AG10803 (cell line): ENCODE measurements at regions not wholly inside any gene's neighbourhood (a gene's known extent, or its start where the extent isn't known, plus 50 kb on each side); places are given as distances from the start of the nearest gene placed in this dataset.

Experiments
- DNase-seq: peaks from one replicate; pipeline ENCODE4 v3.0.0; 2010; ENCODE audit warnings: low read depth
- H3K4me3 ChIP-seq: 2 replicates; pipeline ENCODE4 v1.5.1; 2011; ENCODE audit warnings: mild to moderate bottlenecking, low read length, control low read depth
- CTCF ChIP-seq: conservative IDR thresholded peaks from 2 replicates; pipeline ENCODE4 v1.5.1; 2011; ENCODE audit warnings: mild to moderate bottlenecking, low read length, control low read depth, inconsistent platforms

GRCh38 chr12:107501681-107502080, 183.9 kb upstream of the PWP1 start:
- DNase-seq: no peak
- no peak for TF ChIP-seq CTCF
- H3K4me3 ChIP-seq: no peak overlapping the region

DNA sequence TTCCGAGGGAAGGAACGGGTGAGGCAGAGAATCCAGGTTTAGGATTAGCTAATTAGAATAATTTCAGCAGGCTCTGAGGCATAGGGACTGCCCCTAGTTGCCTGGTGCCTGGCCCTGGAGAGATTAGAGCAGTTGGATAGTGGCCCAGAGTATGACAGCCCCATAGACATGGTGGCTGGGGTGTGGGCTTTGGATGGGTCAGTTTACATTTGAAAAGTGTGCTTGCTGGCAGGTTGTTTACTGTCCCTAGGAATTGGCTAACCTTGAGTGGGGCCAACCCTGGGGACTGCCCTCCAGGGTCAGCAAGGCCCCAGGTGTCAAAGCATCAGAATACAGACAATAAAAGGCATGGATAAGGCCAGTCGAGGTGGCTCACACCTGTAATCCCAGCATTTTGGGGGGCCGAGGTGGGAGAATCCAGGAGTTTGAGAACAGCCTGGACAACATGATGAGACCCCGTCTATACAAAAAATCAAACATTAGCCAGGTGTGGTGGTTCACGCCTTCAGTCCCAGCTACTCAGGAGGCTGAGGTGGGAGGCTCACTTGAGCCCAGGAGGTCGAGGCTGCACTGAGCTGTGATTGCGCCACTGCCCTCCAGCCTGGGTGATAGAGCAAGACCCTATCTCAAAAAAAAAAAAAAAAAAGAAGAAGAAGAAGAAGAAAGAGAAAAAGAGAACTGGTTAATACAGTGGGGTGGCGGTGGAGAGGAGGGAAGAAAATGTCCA, 182.3 kb upstream of the PWP1 start:
- H3K4me3 ChIP-seq: no peak overlapping the region
- TF ChIP-seq CTCF: no peak
- DNase-seq: no peak

DNA sequence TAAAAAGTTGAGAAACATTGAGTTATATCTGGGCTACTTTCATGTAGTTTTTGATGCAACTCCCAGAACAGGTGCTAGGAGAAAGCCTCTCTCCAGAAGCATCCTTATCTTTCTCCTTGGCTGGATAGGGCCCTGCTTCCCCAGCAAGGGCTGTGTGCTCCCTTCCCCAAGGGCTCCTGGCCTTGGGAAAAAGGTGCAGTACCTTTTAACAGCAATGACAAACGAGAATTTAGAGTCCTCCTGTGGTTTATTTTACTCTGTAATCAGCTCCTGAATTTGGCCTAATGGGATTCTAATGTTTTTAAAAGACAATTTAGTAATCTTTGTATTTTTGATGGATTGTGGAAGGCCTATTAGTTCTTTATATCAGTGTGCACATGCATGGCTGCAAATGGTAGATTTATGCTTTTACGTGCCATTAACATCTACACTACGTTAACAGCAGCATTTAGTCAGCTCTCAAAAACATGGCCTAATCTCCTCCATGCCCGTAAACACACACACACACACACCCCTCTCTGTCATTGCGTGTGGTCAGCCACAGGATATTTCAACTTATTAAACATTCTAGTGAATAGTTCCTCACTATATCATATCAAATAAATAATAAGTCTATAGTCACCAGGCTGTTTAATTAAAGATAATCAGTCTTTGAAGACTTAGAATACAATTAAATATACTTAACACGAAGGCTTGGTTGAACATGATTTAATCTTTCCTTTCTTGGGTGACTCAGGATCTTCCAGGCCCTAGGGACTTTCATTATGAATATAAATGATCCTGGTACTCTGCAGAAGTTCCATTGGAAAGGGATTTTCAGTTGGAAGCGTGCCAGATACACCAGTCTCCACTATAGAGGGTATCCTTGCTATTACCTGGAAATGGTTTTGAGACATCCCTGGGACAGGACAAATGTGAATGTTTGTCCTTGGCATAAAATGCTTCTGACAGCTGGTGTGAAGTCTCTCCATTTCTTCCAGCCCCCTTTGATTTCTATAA, 181.4 kb upstream of the PWP1 start:
- H3K4me3 ChIP-seq: no peak overlapping the region
- no peak for DNase-seq

GRCh38 chr12:107509421-107509820, 176.2 kb upstream of the PWP1 start:
- no peak overlapping the region for H3K4me3 ChIP-seq
- TF ChIP-seq CTCF: no peak
- DNase-seq: no peak

More for the DNA sequence above, 181.4 kb upstream of the PWP1 start:
- TF ChIP-seq CTCF: no peak

GRCh38 chr12:107510211-107510610, 175.4 kb upstream of the PWP1 start:
- H3K4me3 ChIP-seq: no peak overlapping the region
- TF ChIP-seq CTCF: no peak
- no peak for DNase-seq

DNA sequence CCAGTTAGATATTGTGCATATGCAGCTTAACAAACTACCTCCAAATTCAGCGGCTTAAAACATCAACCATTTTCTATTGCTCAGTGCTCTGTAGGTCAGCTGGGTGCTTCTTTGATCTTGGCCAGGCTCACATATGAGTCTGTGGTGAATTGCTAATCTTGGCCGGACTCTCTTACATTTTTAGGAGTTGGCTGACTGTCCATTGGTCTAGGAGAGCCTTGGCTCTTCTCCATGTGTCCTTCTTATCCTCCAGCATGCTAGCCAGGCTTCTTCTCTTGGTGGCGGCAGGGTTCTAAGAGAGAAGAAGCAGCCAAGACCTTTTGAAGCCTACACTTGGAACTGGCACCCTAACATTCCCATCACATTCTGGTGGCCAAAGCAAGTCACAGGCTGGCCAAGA, 174.3 kb upstream of the PWP1 start:
- no peak overlapping the region for H3K4me3 ChIP-seq
- DNase-seq: peak; percentile 69
- no peak for TF ChIP-seq CTCF
